Naive B cell (primary cell): ENCODE measurements at regions not wholly inside any gene's neighbourhood (a gene's known extent, or its start where the extent isn't known, plus 50 kb on each side); places are given as distances from the start of the nearest gene placed in this dataset.

Source experiments
- ATAC-seq, 2 donors: fragments of 150-1000 bp; cut with Tn5 transposase; 2 replicates each; pipeline ENCODE4 v1.10.0; 2021; ENCODE audit warnings: low read depth in 2 of 2, mild to moderate bottlenecking in 2 of 2, moderate library complexity in 2 of 2
- DNase-seq: peaks from one replicate; pipeline ENCODE4 v3.0.0; 2022
- H3K27ac Mint-ChIP-seq, 6 donors: one replicate each; pipeline ENCODE4 v1.8.0; 2020 to 2022; ENCODE audit warnings: mild to moderate bottlenecking in 6 of 6, mixed read lengths in 6 of 6, moderate library complexity in 5 of 6, inconsistent platforms in 2 of 6
- H3K27me3 Mint-ChIP-seq, 3 donors: one replicate each; pipeline ENCODE4 v1.8.0; 2021 to 2022; ENCODE audit warnings: mixed read lengths in 3 of 3, mild to moderate bottlenecking in 1 of 3
- H3K36me3 Mint-ChIP-seq, 2 donors: one replicate each; pipeline ENCODE4 v1.8.0; 2020 to 2022; ENCODE audit warnings: mixed read lengths in 2 of 2, inconsistent platforms in 1 of 2, mild to moderate bottlenecking in 1 of 2
- H3K4me1 Mint-ChIP-seq, 3 donors: one replicate each; pipeline ENCODE4 v1.8.0; 2020 to 2022; ENCODE audit warnings: mixed read lengths in 3 of 3, inconsistent platforms in 1 of 3, mild to moderate bottlenecking in 1 of 3, moderate library complexity in 1 of 3
- H3K4me3 Mint-ChIP-seq, 8 donors: one replicate each; pipeline ENCODE4 v1.8.0; 2020 to 2022; ENCODE audit warnings: mild to moderate bottlenecking in 8 of 8, mixed read lengths in 8 of 8, moderate library complexity in 8 of 8, inconsistent platforms in 2 of 8
- H3K9me3 Mint-ChIP-seq, 7 donors: one replicate each; pipeline ENCODE4 v1.8.0; 2020 to 2022; ENCODE audit warnings: mixed read lengths in 7 of 7, mild to moderate bottlenecking in 5 of 7, inconsistent platforms in 2 of 7, moderate library complexity in 1 of 7

GRCh38 chr1:190608282-190608681 is 130.6 kb upstream of the BRINP3 start:
- H3K27me3 Mint-ChIP-seq, result no peaks in the 10 kb centered on the region
- DNase-seq, result no peak
- peaks cover 0 to 4% (median 2%) of the 10 kb centered on the region in 7 donors for H3K9me3 Mint-ChIP-seq
- H3K36me3 Mint-ChIP-seq, result no peaks in the 10 kb centered on the region
- ATAC-seq, result no peak
- H3K4me1 Mint-ChIP-seq, result no peaks in the 10 kb centered on the region
- no peak overlapping the region for H3K27ac Mint-ChIP-seq
- no peak overlapping the region for H3K4me3 Mint-ChIP-seq

GRCh38 chr1:190615818-190616217 is 138.2 kb upstream of the BRINP3 start:
- Mint-ChIP-seq H3K36me3 (no peaks in the 10 kb centered on the region), H3K27me3 (no peaks in the 10 kb centered on the region), H3K27ac (no peak overlapping the region), H3K4me1 (no peaks in the 10 kb centered on the region), H3K9me3 (peaks cover 0 to 5% (median 2%) of the 10 kb centered on the region in 7 donors), H3K4me3 (peak overlapping the region in 1 of 8 donors; percentile 68)
- DNase-seq (no peak), ATAC-seq (no peak)

- no peaks in the 10 kb centered on the region for H3K27me3 Mint-ChIP-seq
- no peaks in the 10 kb centered on the region for H3K4me1 Mint-ChIP-seq
- no peak overlapping the region for H3K4me3 Mint-ChIP-seq
- ATAC-seq (no peak), DNase-seq (no peak)
- no peak overlapping the region for H3K27ac Mint-ChIP-seq
- peaks cover 0 to 5% (median 2%) of the 10 kb centered on the region in 7 donors for H3K9me3 Mint-ChIP-seq
- H3K36me3 Mint-ChIP-seq, result no peaks in the 10 kb centered on the region
These were observed 138.6 kb upstream of the BRINP3 start for GRCh38 chr1:190616235-190616634.

GRCh38 chr1:190619724-190620123 is 142.1 kb upstream of the BRINP3 start:
- H3K27ac Mint-ChIP-seq, result no peak overlapping the region
- no peak for DNase-seq
- no peaks in the 10 kb centered on the region for H3K4me1 Mint-ChIP-seq
- no peaks in the 10 kb centered on the region for H3K27me3 Mint-ChIP-seq
- H3K9me3 Mint-ChIP-seq, result peaks cover 0 to 5% (median 3%) of the 10 kb centered on the region in 7 donors
- no peak for ATAC-seq
- no peak overlapping the region for H3K4me3 Mint-ChIP-seq
- no peaks in the 10 kb centered on the region for H3K36me3 Mint-ChIP-seq

- Mint-ChIP-seq H3K27me3 (no peaks in the 10 kb centered on the region), H3K27ac (no peak overlapping the region), H3K4me3 (no peak overlapping the region), H3K36me3 (no peaks in the 10 kb centered on the region), H3K9me3 (peaks cover 0 to 13% (median 9%) of the 10 kb centered on the region in 7 donors), H3K4me1 (no peaks in the 10 kb centered on the region)
- DNase-seq (no peak), ATAC-seq (no peak)
These were observed 155.8 kb upstream of the BRINP3 start for GRCh38 chr1:190633488-190633887.

- H3K4me3 Mint-ChIP-seq, result no peak overlapping the region
- no peak for ATAC-seq
- H3K36me3 Mint-ChIP-seq, result no peaks in the 10 kb centered on the region
- H3K27me3 Mint-ChIP-seq, result no peaks in the 10 kb centered on the region
- DNase-seq, result no peak
- H3K4me1 Mint-ChIP-seq, result no peaks in the 10 kb centered on the region
- H3K9me3 Mint-ChIP-seq, result peaks cover 0 to 13% (median 9%) of the 10 kb centered on the region in 7 donors
- H3K27ac Mint-ChIP-seq, result no peak overlapping the region
These were observed 156.5 kb upstream of the BRINP3 start for GRCh38 chr1:190634134-190634533.

GRCh38 chr1:190649553-190649952 is 171.9 kb upstream of the BRINP3 start:
- H3K27me3 Mint-ChIP-seq, result no peaks in the 10 kb centered on the region
- DNase-seq, result no peak
- H3K4me3 Mint-ChIP-seq, result no peak overlapping the region
- H3K9me3 Mint-ChIP-seq, result peaks cover 0 to 8% (median 3%) of the 10 kb centered on the region in 7 donors
- ATAC-seq, result no peak
- H3K36me3 Mint-ChIP-seq, result no peaks in the 10 kb centered on the region
- H3K4me1 Mint-ChIP-seq, result no peaks in the 10 kb centered on the region
- no peak overlapping the region for H3K27ac Mint-ChIP-seq

- no peak overlapping the region for H3K27ac Mint-ChIP-seq
- no peaks in the 10 kb centered on the region for H3K27me3 Mint-ChIP-seq
- DNase-seq (no peak), ATAC-seq (no peak)
- no peaks in the 10 kb centered on the region for H3K36me3 Mint-ChIP-seq
- H3K4me3 Mint-ChIP-seq, result no peak overlapping the region
- H3K4me1 Mint-ChIP-seq, result no peaks in the 10 kb centered on the region
- H3K9me3 Mint-ChIP-seq, result peaks cover 0 to 5% (median 0%) of the 10 kb centered on the region in 7 donors
These were observed 181.2 kb upstream of the BRINP3 start for GRCh38 chr1:190658907-190659306.

- H3K36me3 Mint-ChIP-seq, result no peaks in the 10 kb centered on the region
- no peak overlapping the region for H3K27ac Mint-ChIP-seq
- no peak for DNase-seq
- no peak for ATAC-seq
- peaks cover 0 to 5% (median 0%) of the 10 kb centered on the region in 7 donors for H3K9me3 Mint-ChIP-seq
- H3K4me3 Mint-ChIP-seq, result no peak overlapping the region
- no peaks in the 10 kb centered on the region for H3K27me3 Mint-ChIP-seq
- H3K4me1 Mint-ChIP-seq, result no peaks in the 10 kb centered on the region
These were observed 186.3 kb upstream of the BRINP3 start for GRCh38 chr1:190663962-190664361.

- Mint-ChIP-seq H3K4me1 (no peaks in the 10 kb centered on the region), H3K4me3 (no peak overlapping the region), H3K27ac (no peak overlapping the region), H3K36me3 (no peaks in the 10 kb centered on the region), H3K27me3 (no peaks in the 10 kb centered on the region), H3K9me3 (peaks cover 0 to 5% (median 2%) of the 10 kb centered on the region in 7 donors)
- ATAC-seq (no peak), DNase-seq (no peak)
These were observed 187.4 kb upstream of the BRINP3 start for GRCh38 chr1:190665045-190665444.

- Mint-ChIP-seq H3K36me3 (no peaks in the 10 kb centered on the region), H3K4me1 (no peaks in the 10 kb centered on the region)
- no peak for DNase-seq
These were observed 190.2 kb upstream of the BRINP3 start for GRCh38 chr1:190667914-190668313.

GRCh38 chr1:190679044-190679443 is 201.4 kb upstream of the BRINP3 start:
- Mint-ChIP-seq H3K9me3 (peaks cover 0 to 6% (median 3%) of the 10 kb centered on the region in 7 donors), H3K4me3 (no peak overlapping the region), H3K27me3 (no peaks in the 10 kb centered on the region), H3K27ac (no peak overlapping the region), H3K4me1 (no peaks in the 10 kb centered on the region), H3K36me3 (no peaks in the 10 kb centered on the region)
- DNase-seq (no peak), ATAC-seq (no peak)

More at GRCh38 chr1:190667914-190668313, 190.2 kb upstream of the BRINP3 start:
- H3K27me3 Mint-ChIP-seq, result no peaks in the 10 kb centered on the region
- no peak overlapping the region for H3K4me3 Mint-ChIP-seq
- H3K27ac Mint-ChIP-seq, result no peak overlapping the region
- no peak for ATAC-seq
- peaks cover 0 to 10% (median 7%) of the 10 kb centered on the region in 7 donors for H3K9me3 Mint-ChIP-seq

GRCh38 chr1:190679454-190679853 is 201.8 kb upstream of the BRINP3 start:
- Mint-ChIP-seq H3K9me3 (peaks cover 0 to 6% (median 0%) of the 10 kb centered on the region in 7 donors), H3K27ac (no peak overlapping the region), H3K27me3 (no peaks in the 10 kb centered on the region), H3K36me3 (no peaks in the 10 kb centered on the region), H3K4me1 (no peaks in the 10 kb centered on the region), H3K4me3 (no peak overlapping the region)
- no peak for DNase-seq
- no peak for ATAC-seq

- Mint-ChIP-seq H3K27me3 (no peaks in the 10 kb centered on the region), H3K4me3 (no peak overlapping the region), H3K9me3 (peaks cover 0 to 6% (median 0%) of the 10 kb centered on the region in 7 donors), H3K27ac (no peak overlapping the region), H3K36me3 (no peaks in the 10 kb centered on the region), H3K4me1 (no peaks in the 10 kb centered on the region)
- DNase-seq, result no peak
- ATAC-seq, result no peak
These were observed 202.3 kb upstream of the BRINP3 start for GRCh38 chr1:190679983-190680382.

GRCh38 chr1:190685676-190686075 is 208.0 kb upstream of the BRINP3 start:
- Mint-ChIP-seq H3K27me3 (no peaks in the 10 kb centered on the region), H3K36me3 (no peaks in the 10 kb centered on the region), H3K4me3 (no peak overlapping the region), H3K4me1 (no peaks in the 10 kb centered on the region), H3K9me3 (peaks cover 0 to 6% (median 4%) of the 10 kb centered on the region in 7 donors), H3K27ac (no peak overlapping the region)
- ATAC-seq, result no peak
- DNase-seq, result no peak
